Progenitor cell of endocrine pancreas (in vitro differentiated cells): ENCODE measurements at regions not wholly inside any gene's neighbourhood (a gene's known extent, or its start where the extent isn't known, plus 50 kb on each side); places are given as distances from the start of the nearest gene placed in this dataset.

ENCODE experiments used
- DNase-seq: peaks from one replicate; pipeline ENCODE4 v3.0.0; 2021; ENCODE audit warnings: low spot score; ENCODE audit not compliant: unreplicated experiment
- H3K27ac Mint-ChIP-seq: 2 replicates; pipeline ENCODE4 v1.8.0; 2021; ENCODE audit warnings: mild to moderate bottlenecking, moderate library complexity, mixed read lengths
- H3K27me3 Mint-ChIP-seq: 2 replicates; pipeline ENCODE4 v1.8.0; 2021; ENCODE audit warnings: mixed read lengths
- H3K36me3 Mint-ChIP-seq: 2 replicates; pipeline ENCODE4 v1.8.0; 2022; ENCODE audit warnings: mixed read lengths; ENCODE audit not compliant: insufficient read depth
- H3K4me1 Mint-ChIP-seq: 2 replicates; pipeline ENCODE4 v1.8.0; 2021; ENCODE audit warnings: low read depth, mixed read lengths
- H3K4me3 Mint-ChIP-seq: 2 replicates; pipeline ENCODE4 v1.8.0; 2021; ENCODE audit warnings: low read depth, mild to moderate bottlenecking, moderate library complexity, mixed read lengths
- H3K9me3 Mint-ChIP-seq: 2 replicates; pipeline ENCODE4 v1.8.0; 2021; ENCODE audit warnings: low read depth, mixed read lengths
- TF ChIP-seq, protein P1 (sequence below): fragments of 200-600 bp; sonication (generic); IDR thresholded peaks from one replicate; pipeline ENCODE4 v1.5.0; 2021; ENCODE audit warnings: antibody characterized with exemption, mild to moderate bottlenecking; ENCODE audit not compliant: unreplicated experiment

GRCh38 chr21:35857095-35857494, 203.2 kb downstream of the SETD4 start:
- H3K9me3 Mint-ChIP-seq, result no peaks in the 10 kb centered on the region
- peaks cover 42% of the 10 kb centered on the region for H3K27me3 Mint-ChIP-seq
- no peak overlapping the region for H3K27ac Mint-ChIP-seq

GRCh38 chr21:35855484-35855883, 204.8 kb downstream of the SETD4 start:
- DNase-seq, result no peak
- Mint-ChIP-seq H3K4me1 (no peaks in the 10 kb centered on the region), H3K36me3 (no peaks in the 10 kb centered on the region), H3K4me3 (no peak overlapping the region), H3K27me3 (peaks cover 38% of the 10 kb centered on the region), H3K27ac (no peak overlapping the region), H3K9me3 (no peaks in the 10 kb centered on the region)
- TF ChIP-seq, protein P1, sequence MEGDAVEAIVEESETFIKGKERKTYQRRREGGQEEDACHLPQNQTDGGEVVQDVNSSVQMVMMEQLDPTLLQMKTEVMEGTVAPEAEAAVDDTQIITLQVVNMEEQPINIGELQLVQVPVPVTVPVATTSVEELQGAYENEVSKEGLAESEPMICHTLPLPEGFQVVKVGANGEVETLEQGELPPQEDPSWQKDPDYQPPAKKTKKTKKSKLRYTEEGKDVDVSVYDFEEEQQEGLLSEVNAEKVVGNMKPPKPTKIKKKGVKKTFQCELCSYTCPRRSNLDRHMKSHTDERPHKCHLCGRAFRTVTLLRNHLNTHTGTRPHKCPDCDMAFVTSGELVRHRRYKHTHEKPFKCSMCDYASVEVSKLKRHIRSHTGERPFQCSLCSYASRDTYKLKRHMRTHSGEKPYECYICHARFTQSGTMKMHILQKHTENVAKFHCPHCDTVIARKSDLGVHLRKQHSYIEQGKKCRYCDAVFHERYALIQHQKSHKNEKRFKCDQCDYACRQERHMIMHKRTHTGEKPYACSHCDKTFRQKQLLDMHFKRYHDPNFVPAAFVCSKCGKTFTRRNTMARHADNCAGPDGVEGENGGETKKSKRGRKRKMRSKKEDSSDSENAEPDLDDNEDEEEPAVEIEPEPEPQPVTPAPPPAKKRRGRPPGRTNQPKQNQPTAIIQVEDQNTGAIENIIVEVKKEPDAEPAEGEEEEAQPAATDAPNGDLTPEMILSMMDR, result no peak

More at GRCh38 chr21:35857095-35857494, 203.2 kb downstream of the SETD4 start:
- H3K4me1 Mint-ChIP-seq, result no peaks in the 10 kb centered on the region
- TF ChIP-seq, protein P1, result no peak
- no peak for DNase-seq
- no peak overlapping the region for H3K4me3 Mint-ChIP-seq
- H3K36me3 Mint-ChIP-seq, result no peaks in the 10 kb centered on the region

DNA sequence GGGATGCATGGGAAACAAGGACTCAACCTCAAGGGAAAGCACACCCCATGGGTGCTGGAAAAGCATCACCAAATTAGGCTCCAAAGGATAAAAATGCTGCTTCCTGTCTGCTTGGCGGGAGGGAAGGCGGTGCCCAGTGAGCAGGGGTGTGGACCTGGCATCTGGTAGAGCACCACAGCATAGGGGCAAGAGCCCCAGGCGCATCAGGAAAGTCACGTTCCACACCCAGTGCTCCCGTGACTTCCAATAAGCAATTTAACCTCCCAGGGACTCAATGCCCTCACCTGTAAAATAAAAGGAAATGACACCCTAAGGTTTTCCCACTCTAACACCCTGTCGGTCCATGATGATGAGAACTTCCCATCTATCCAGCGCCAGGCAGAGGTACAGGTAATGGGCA, 206.0 kb downstream of the SETD4 start:
- no peak overlapping the region for H3K4me3 Mint-ChIP-seq
- no peak for DNase-seq
- TF ChIP-seq, protein P1, result no peak
- no peaks in the 10 kb centered on the region for H3K9me3 Mint-ChIP-seq
- H3K4me1 Mint-ChIP-seq, result no peaks in the 10 kb centered on the region
- no peaks in the 10 kb centered on the region for H3K36me3 Mint-ChIP-seq
- H3K27ac Mint-ChIP-seq, result no peak overlapping the region
- H3K27me3 Mint-ChIP-seq, result peaks cover 31% of the 10 kb centered on the region

GRCh38 chr21:35853321-35854239, 206.7 kb downstream of the SETD4 start:
- no peaks in the 10 kb centered on the region for H3K4me1 Mint-ChIP-seq
- H3K36me3 Mint-ChIP-seq, result no peaks in the 10 kb centered on the region
- TF ChIP-seq, protein P1, result no peak
- no peaks in the 10 kb centered on the region for H3K9me3 Mint-ChIP-seq
- DNase-seq, result no peak
- H3K4me3 Mint-ChIP-seq, result no peak overlapping the region
- H3K27ac Mint-ChIP-seq, result no peak overlapping the region
- H3K27me3 Mint-ChIP-seq, result peaks cover 26% of the 10 kb centered on the region

DNA sequence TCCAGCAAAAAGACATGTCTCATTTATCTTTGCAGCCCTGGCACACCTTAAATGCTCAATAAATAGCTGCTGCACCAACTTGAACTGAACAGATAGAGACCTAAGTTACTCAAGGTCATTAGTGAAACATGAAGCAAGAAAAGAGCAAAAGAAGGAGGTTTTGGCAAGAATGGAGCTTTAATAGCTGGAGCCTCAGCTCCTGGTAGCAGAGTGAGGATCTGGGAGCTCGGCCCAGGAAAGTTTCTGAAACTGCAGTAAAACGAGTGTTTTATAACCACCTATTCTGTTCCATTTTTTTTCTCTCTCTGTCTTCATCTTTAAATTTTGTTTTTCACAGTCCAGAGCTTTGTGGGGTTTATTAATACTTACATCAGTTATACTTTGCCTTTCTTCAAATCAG, 207.5 kb downstream of the SETD4 start:
- Mint-ChIP-seq H3K9me3 (no peaks in the 10 kb centered on the region), H3K27me3 (peaks cover 24% of the 10 kb centered on the region), H3K36me3 (no peaks in the 10 kb centered on the region), H3K4me1 (no peaks in the 10 kb centered on the region), H3K4me3 (no peak overlapping the region), H3K27ac (no peak overlapping the region)
- TF ChIP-seq, protein P1, result no peak
- DNase-seq, result no peak
